Nephron progenitor cell (in vitro differentiated cells): ENCODE measurements at regions not wholly inside any gene's neighbourhood (a gene's known extent, or its start where the extent isn't known, plus 50 kb on each side); places are given as distances from the start of the nearest gene placed in this dataset.
"Not testable (repeated sequence)": the region's sequence is repeated elsewhere in the genome, so short reads cannot be mapped to it uniquely, and the experiment has no call there.

Experiments
- DNase-seq: peaks from one replicate; pipeline ENCODE4 v3.0.0; 2021
- H3K27ac Mint-ChIP-seq: 2 replicates; pipeline ENCODE4 v1.8.0; 2021; ENCODE audit warnings: mild to moderate bottlenecking, moderate library complexity, mixed read lengths
- H3K27me3 Mint-ChIP-seq: 2 replicates; pipeline ENCODE4 v1.8.0; 2021; ENCODE audit warnings: mild to moderate bottlenecking, low read depth, mixed read lengths; ENCODE audit not compliant: poor library complexity
- H3K36me3 Mint-ChIP-seq: 2 replicates; pipeline ENCODE4 v1.8.0; 2021; ENCODE audit warnings: low read depth, mixed read lengths
- H3K4me1 Mint-ChIP-seq: 2 replicates; pipeline ENCODE4 v1.8.0; 2021; ENCODE audit warnings: mixed read lengths
- H3K4me3 Mint-ChIP-seq: 2 replicates; pipeline ENCODE4 v1.8.0; 2021; ENCODE audit warnings: mild to moderate bottlenecking, moderate library complexity, mixed read lengths
- H3K9me3 Mint-ChIP-seq: 2 replicates; pipeline ENCODE4 v1.8.0; 2021; ENCODE audit warnings: mild to moderate bottlenecking, moderate library complexity, mixed read lengths
- TF ChIP-seq, protein P1 (sequence below): fragments of 200-600 bp; sonication (generic); IDR thresholded peaks from 2 replicates; pipeline ENCODE4 v1.5.0; 2021; ENCODE audit warnings: antibody characterized with exemption

DNA sequence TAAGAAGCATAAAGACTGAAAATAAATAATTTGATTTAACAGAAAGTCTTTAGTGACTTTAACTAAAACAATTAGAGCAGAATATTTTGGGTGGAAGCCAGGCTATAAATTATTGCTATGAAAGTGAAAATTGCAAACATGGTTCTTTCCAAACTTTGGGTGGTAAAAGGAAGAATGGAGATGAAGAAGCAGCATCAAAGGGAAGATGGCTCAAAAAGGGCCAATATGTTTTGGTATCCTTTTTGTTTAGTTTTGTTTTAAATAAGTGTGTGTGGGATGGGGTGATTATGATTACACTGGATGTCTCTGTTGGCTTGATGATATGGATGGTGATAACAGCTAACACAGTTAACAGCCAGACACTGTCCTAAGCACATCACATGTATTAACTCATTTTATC, 153.7 kb downstream of the CYB561 start:
- H3K27ac Mint-ChIP-seq: no peak overlapping the region
- H3K4me1 Mint-ChIP-seq: no peaks in the 10 kb centered on the region
- TF ChIP-seq, protein P1, sequence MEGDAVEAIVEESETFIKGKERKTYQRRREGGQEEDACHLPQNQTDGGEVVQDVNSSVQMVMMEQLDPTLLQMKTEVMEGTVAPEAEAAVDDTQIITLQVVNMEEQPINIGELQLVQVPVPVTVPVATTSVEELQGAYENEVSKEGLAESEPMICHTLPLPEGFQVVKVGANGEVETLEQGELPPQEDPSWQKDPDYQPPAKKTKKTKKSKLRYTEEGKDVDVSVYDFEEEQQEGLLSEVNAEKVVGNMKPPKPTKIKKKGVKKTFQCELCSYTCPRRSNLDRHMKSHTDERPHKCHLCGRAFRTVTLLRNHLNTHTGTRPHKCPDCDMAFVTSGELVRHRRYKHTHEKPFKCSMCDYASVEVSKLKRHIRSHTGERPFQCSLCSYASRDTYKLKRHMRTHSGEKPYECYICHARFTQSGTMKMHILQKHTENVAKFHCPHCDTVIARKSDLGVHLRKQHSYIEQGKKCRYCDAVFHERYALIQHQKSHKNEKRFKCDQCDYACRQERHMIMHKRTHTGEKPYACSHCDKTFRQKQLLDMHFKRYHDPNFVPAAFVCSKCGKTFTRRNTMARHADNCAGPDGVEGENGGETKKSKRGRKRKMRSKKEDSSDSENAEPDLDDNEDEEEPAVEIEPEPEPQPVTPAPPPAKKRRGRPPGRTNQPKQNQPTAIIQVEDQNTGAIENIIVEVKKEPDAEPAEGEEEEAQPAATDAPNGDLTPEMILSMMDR: no peak

DNA sequence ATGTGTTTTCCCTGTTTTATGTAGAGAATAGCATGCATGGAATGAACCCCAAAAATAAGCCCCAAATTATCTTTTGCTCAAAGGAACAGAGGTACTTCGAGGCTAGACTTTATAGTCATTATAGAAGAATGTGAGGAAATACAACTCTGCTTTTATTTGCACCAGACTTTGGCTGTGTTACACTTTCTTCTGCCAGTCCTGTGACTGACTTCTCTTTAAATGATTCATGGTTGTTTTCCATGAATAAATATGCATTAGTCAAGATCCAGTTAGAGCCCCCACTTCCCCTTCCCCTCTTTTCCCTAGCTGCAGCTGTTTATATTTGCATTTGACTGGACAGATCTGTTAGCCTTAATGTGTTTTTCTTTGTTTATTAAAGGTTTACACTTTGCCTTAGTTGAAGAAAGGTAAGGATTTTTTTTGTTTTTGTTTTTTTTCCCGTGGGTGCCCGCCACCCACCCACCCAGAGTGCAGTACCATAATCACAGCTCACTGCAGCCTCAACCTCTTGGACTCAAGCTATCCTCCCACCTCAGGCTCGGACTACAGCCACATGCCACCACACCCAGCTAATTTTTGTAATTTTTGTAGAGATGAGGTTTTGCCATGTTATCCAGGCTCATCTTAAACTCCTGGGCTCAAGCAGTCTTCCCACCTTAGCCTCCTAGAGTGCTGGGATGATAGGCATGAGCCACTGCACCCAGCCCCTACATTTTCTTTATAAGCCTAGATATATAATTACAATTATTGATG, 152.6 kb downstream of the CYB561 start:
- H3K27me3 Mint-ChIP-seq: peaks cover 3% of the 10 kb centered on the region
- H3K4me1 Mint-ChIP-seq: no peaks in the 10 kb centered on the region
- TF ChIP-seq, protein P1: no peak
- peaks cover 29% of the 10 kb centered on the region for H3K36me3 Mint-ChIP-seq
- no peak for DNase-seq
- H3K9me3 Mint-ChIP-seq: peaks cover 32% of the 10 kb centered on the region
- no peak overlapping the region for H3K4me3 Mint-ChIP-seq
- H3K27ac Mint-ChIP-seq: no peak overlapping the region

More for the DNA sequence above, 153.7 kb downstream of the CYB561 start:
- Mint-ChIP-seq H3K9me3 (peaks cover 28% of the 10 kb centered on the region), H3K27me3 (peaks cover 10% of the 10 kb centered on the region), H3K4me3 (no peak overlapping the region), H3K36me3 (peaks cover 30% of the 10 kb centered on the region)
- no peak for DNase-seq

DNA sequence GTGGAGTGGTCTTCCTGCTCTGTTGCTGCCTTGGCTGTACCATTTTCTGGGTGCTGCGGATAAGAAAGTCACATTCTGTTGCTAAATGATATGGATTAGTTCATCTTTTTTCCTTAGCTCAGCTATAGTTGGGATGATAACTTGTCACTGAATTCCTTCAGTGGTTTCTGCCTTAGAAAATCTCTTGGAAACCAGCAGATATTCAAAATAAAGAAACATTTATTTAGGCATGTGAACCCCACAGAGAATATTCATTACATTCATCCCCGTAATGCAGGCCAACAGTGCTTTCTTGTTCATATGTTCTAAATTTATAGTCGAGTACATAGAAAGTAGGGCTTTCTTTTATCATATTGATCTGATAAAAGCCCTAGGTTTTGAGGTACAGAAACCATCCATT, 151.3 kb downstream of the CYB561 start:
- Mint-ChIP-seq H3K36me3 (peaks cover 33% of the 10 kb centered on the region), H3K27me3 (peaks cover 4% of the 10 kb centered on the region), H3K27ac (no peak overlapping the region), H3K4me1 (no peaks in the 10 kb centered on the region), H3K4me3 (no peak overlapping the region), H3K9me3 (peaks cover 38% of the 10 kb centered on the region)
- DNase-seq: no peak
- TF ChIP-seq, protein P1: no peak

DNA sequence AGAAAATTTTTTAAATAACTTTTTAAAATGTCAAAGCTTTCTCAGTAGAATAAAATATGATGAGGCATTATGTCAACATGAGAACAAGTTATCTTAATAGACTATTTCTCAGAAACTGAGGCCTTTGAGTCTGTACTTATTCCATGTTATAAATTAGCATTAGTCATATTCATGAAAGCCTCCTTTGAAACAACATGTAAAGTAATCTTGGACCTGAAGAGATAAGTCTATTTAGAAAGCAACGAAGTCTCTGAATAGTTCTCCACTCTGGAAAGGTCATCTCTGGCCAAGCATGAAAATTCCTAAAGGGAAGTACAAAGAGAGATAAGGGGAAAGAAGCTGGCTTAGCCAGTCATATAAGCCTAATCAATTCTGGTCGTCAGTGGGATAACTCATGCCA, 150.8 kb downstream of the CYB561 start:
- Mint-ChIP-seq H3K36me3 (peaks cover 35% of the 10 kb centered on the region), H3K27ac (no peak overlapping the region), H3K4me3 (no peak overlapping the region), H3K4me1 (no peaks in the 10 kb centered on the region), H3K9me3 (peaks cover 43% of the 10 kb centered on the region), H3K27me3 (peaks cover 4% of the 10 kb centered on the region)
- TF ChIP-seq, protein P1: no peak
- no peak for DNase-seq

DNA sequence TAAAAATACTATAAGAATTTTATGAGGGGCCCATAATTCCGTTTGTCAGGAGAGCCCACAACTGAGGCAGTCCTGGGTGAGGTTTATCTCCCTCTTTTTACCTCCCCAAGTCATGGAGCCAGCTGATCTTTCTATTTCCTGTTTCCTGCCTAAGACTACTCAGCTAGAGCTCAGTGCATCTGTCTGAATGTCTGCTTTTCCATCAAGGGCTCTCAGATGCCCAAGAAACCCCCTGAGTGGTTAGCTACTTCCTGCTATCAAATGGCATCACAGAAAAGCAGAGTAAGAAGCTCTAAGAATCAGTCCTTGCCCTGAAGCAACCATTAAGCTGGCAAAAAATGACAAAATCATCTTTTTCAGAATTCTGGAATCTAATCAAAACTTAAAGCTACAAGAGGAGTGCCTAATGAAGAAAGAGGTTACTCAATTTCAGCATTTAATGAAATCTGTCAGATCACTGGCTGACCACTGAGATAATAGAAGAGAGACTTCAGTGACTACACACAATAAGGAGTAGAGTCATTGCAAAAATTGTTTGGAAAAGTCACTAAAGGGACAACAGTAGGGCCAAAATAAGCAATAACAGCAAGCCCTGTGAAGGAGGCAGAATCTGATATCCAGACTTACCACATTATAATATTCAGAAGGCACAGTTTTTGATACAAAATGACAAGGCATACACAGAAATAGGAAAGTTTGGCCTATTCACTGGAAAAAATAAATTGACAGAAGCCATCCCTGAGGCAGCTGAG, 150.1 kb downstream of the CYB561 start:
- H3K27me3 Mint-ChIP-seq: peaks cover 4% of the 10 kb centered on the region
- TF ChIP-seq, protein P1: no peak
- H3K27ac Mint-ChIP-seq: no peak overlapping the region
- peaks cover 50% of the 10 kb centered on the region for H3K9me3 Mint-ChIP-seq
- H3K4me3 Mint-ChIP-seq: no peak overlapping the region
- no peak for DNase-seq
- H3K36me3 Mint-ChIP-seq: peaks cover 35% of the 10 kb centered on the region
- no peaks in the 10 kb centered on the region for H3K4me1 Mint-ChIP-seq

DNA sequence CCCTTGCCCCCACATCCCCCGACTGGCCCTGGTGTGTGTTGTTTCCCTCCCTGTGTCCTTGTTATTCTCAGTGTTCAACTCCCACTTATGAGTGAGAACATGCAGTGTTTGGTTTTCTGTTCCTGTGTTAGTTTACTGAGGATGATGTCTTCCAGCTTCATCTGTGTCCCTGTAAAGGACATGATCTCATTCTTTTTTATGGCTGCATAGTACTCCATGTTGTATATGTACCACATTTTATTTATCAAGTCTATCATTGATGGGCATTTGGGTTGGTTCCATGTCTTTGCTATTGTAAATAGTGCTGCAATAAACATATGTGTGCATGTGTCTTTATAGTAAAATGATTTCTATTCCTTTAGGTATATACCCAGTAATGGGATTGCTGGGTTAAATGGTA, 147.2 kb downstream of the CYB561 start:
- Mint-ChIP-seq H3K36me3 (peaks cover 57% of the 10 kb centered on the region), H3K9me3 (peaks cover 79% of the 10 kb centered on the region), H3K27me3 (peaks cover 11% of the 10 kb centered on the region)
- not testable (repeated sequence) for DNase-seq, H3K27ac Mint-ChIP-seq, H3K4me3 Mint-ChIP-seq, H3K4me1 Mint-ChIP-seq
